GM19395 (cell line): ENCODE measurements at regions not wholly inside any gene's neighbourhood (a gene's known extent, or its start where the extent isn't known, plus 50 kb on each side); places are given as distances from the start of the nearest gene placed in this dataset.
"Not testable (repeated sequence)": the region's sequence is repeated elsewhere in the genome, so short reads cannot be mapped to it uniquely, and the experiment has no call there.

Source experiments
- ATAC-seq: cut with Tn5 transposase; IDR thresholded peaks from one replicate; pipeline ENCODE4 v1.9.1; 2021; ENCODE audit warnings: mild to moderate bottlenecking, moderate library complexity; ENCODE audit not compliant: unreplicated experiment

DNA sequence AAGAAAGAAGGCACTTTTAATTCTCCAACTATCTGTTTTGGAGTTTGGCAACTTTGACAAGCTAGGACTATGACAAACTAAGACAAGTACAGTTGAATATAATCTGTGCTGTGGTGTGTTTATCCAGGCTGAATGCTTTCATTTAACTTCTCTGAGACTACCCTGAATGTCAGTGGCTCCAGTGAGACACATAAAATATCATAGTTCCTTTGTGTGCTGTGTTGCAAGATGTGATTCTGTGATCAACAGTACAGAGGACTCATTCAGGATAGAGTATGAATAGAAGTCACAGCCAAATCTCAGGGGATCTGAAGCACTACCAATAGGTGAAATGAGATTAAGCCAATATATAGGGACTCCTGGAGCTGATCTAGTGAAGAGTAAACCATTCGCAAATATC lies 876.9 kb upstream of the FBXO33 start:
- ATAC-seq, result no peak

DNA sequence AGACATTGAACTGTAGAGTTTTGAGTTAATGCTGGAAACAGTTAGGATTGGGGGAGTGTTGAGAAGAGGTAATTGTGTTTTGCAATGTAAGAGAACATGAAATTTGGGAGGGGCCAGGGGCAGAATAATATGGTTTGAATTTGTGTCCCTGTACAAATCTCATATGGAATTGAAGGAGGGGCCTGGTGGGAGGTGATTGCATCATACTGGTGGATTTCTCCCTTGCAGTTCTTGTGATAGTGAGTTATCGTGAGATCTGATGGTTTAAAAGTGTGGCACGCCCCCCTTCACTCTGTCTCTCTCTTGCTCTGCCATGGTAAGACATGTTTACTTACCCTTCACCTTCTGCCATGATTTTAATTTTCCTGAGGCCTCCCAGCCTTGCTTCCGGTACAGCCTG lies 876.0 kb upstream of the FBXO33 start:
- ATAC-seq, result no peak

DNA sequence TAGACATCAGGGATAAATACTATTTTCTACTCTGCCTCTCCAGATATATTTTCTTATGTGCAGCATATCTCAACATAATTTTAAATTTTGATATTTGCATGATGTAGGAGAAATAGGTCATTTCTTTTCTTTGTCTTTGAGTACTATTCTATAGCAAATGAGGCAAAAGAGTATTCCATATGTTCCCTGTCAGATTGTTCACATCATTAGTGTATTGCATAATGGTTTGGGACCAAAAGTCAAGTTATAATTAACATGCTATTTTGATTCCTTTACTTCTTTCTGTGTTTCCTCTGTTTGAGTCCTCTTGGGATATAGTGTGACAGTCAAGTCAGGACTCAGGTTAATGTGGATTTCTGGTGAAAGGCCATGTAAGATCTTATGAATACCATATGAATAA lies 864.6 kb upstream of the FBXO33 start:
- no peak for ATAC-seq

DNA sequence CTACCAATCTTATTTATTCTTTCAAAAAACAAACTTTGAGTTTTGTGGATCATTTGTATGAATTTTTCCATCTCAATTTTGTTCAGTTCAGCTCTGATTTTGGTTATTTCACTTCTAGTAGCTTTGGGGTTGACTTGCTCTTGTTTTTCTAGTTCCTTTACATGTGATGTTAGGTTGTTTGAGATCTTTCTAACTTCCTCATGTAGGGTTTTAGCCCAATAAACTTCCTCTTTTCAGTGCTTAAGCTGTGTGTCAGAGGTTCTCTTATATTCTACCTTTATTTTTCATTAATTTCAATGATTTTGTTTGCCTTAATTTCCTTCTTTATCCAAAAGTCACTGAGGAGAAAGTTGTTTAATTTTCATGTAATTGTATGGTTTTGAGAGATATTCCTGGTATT lies 860.4 kb upstream of the FBXO33 start:
- no peak for ATAC-seq

DNA sequence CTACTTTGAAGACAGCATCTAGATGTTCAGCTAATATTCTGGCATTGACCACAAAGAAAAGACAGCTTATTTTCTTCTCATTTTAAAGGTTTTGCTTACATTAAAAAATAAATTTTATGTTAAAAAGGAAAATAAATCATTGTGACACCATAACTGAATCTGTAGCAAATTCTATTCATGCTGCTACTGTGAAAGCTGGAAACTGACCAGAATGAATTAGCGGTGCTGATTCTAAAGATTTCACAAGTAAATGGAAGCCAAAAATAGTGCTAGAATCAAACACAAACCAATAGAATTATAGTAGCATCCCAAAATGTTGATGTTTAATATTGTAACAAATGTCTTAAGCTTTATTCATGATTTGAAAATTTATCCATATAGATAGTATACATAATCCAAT lies 850.0 kb upstream of the FBXO33 start:
- ATAC-seq, result no peak

DNA sequence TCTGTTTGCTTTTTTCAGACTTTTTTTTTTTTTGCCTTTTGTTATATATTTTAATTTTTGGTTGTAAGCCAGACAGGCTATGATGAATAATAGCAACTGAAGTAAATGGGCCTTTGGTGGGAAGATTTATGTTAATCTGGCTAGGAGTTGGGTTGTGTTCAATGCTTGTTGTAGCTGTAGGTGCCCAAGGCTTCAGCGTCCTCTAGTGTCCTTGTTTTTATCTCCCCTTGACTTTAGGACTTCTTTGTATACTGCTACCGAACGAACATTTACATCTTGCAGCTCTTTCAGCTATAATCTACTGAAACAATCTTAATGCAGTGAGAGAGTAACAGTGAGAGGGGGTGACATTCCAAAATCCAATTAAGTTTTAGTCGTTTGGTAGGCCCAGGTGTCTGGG lies 848.4 kb upstream of the FBXO33 start:
- no peak for ATAC-seq

DNA sequence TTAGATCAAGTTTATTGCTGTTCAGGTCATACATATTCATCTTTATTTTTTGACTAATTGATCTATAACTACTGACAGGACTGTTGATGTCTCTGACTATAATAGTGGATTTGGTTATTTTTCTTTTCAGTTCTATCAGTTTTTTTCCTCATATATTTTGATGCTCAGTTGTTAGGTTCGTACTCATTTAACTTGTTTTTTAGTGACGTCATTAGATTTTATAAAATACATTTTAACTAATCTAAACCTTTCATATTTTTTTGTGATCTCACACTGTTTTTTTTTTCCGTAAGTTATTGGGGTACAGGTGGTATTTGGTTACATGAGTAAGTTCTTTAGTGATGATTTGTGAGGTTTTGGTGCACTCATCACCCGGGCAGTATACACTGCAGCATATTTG lies 841.2 kb upstream of the FBXO33 start:
- no peak for ATAC-seq

DNA sequence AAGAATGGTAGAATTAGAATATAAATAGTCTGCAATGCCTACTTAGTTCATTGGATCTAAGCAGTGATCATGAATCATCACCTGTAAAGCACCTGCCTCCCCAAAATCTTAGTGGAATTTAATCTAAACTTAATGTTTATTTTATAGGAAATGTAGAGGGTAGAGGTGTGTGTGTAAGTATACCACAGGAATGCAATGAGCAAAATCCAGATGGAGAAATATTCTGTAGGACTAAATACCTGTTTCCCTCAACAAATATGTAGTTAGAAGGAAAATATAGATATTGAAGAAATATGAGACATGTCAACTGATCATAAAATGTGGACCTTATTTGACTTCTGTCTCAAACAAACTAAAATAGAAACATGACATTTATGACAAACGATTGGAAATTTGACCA lies 839.2 kb upstream of the FBXO33 start:
- no peak for ATAC-seq

DNA sequence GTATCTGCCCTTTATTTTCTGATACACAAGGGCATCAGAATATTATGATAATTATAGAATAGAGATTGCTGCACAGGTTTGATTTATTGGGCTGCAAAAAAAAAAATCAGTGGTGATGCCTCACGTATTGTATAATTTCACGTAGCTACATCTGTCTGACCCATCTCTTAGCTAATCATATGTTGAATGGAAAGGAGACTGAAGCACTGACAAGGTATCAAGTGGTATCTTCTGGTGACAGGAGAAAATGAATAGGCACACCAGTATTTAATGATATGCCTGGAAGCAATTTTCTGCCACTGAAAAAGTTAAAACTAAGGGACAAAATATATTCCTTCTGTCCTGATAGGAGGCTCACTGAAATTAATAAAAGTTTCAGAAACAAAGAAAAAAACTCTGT lies 837.2 kb upstream of the FBXO33 start:
- ATAC-seq, result no peak

DNA sequence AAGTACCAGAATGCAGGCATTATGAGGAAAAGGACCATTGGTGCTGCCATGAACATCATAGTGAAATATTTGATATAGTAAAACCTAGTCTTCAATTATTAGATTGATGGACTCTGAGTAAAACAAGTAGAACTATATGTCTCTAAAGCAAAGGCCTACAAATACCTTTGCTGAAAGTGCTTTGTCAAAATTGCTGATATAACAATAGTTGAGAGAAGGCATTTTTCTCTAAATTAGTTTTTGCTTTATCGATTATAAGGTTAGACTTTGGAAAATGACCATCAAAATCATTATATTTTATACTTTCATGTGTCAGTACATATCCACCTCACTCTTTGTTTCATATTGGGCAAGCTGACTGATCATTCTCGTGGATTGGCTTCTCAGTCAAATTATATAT lies 836.0 kb upstream of the FBXO33 start:
- ATAC-seq, result no peak

DNA sequence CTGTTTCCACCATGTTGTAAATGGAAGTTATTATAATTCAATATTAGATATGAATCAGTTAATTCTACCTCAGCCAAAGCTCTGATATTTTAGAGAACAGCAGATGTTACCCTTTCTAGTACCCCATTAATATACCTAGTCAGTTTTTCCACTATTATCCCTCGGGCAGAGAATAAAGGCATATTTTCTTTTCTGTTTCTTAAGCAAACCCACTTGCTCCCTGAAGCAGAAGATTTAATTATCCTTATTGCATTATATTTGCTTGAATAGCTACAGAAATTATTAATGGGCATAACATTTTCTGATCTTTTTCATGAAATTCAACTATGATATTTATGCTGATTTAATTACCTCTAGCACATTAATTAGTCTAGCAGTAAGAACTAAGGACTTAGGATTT lies 832.9 kb upstream of the FBXO33 start:
- ATAC-seq, result no peak

DNA sequence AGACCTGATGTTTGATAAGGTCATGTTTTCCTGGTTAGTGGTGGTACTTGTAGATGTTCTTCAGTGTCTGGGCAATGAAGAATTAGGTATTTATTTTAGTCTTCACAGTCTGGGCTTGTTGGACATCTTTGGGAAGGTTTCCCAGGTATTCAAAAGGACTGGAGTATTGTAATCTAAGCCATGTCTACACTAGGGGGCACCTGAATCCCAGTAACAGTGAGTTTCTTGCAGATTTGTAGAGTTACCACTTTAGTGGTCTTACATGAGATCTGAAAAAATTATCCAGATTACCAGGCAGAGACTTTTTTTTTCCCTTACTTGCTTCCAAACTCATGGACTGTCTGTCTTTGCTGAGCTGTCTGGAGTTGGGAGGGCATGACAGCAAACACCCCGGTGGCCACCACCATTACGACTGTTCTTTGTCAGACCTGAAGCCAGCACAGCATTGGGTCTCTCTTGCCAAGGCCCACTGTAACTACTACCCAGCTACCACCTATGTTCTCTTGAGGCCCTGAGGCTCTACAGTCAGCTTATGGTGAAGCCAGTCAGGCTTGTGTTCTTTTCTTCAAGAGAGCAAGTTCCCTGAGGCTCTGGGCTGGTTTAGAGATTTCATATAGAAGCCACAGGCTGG lies 820.7 kb upstream of the FBXO33 start:
- no peak for ATAC-seq

DNA sequence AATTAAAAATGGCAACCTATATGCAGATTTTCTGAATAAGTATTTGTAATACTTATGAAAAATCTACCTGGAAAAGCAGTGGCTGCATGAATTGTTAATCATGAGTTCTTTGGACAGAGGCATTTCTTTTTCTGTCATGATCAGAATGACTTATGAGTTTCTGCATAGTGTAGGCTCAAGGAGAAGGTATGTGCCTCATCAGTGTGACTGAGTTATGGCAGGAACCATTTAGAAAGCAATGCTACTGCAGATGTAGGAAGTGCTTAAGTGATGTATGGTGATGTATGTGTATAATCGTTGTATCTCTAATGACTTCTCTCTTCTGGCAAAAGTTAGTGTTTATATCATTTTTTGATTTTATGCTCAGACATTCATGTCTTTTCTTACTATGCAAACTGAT lies 816.4 kb upstream of the FBXO33 start:
- ATAC-seq, result no peak

DNA sequence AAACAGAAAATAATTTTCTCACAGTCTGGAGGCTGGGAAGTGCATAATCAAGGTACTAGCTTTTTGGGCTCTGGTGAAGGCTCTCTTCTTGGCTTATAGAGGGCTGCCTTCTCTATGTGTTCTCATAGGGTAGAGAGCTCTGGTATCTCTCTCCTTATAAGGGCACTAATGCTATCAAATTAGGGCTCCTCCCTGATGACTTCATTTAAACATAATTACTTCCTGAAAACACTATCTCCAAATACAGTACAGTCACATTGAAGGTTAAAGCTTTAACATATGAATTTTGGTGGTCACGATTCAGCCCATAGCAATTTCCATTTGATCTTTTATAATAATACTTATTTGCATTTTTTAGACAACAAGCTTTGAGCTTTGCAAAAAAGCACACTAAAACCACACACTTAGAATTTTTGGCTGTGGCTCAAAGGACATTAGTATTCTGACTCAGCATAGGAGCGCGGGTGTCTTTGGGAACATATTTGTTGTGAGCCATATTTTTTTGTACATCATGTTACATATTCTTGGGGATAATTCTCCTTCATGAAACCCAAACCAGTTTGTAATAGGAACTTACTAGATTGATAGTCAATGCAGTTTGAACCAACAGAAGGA lies 808.1 kb upstream of the FBXO33 start:
- no peak for ATAC-seq

DNA sequence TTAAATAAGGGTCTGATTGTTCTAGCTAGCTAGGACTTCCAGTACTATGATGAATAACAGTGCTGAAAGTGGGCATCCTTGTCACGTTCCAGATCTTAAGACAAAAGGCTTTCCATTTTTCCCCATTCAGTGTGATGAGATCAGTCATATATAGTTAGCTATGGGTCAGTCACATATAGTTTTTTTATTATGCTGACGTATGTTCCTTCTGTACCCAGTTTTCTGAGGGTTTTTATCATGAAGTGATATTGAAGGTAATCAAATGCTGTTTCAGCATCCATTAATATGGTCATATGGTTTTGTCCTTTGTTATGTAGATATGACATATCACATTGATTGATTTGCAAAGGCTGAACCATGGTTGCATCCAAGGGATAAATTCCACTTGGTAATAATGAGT lies 800.1 kb upstream of the FBXO33 start:
- no peak for ATAC-seq

DNA sequence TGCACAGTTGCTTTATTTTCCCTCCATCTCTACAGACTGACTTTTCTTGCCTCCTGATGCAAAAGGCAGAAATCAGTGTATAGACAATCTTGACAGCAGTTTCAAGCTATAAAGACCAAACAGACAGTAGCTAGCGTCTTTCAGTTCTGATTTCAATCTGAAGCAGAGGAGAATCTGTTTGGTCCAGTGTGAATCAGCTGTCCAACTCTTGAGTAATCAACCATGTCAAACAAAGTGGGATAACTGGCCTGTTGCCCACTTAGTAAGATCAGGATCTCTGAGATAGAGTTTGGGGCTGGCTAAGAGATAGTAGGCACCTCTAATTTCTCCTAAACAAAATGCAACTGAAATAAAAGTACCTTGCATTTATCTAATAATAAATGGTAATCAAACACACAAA lies 797.4 kb upstream of the FBXO33 start:
- ATAC-seq, result no peak

DNA sequence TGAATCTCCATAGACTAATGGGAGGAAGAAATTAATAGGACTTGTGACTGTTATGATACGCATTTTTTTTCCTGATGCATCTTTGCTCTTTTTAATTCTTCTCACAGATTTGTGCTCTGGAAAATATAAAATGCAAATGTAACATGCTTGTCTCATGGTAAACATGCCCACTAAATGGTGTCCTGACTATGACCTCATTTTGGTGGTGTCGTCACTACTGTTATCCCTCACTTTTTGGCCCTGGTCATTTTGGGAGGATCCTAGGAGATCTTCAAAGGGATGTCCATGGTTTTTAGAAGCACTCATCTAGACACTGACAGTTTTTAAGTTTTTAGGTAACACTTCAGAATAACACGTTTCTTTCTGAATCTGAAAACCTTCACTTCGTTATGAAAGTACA lies 790.8 kb upstream of the FBXO33 start:
- ATAC-seq, result no peak

DNA sequence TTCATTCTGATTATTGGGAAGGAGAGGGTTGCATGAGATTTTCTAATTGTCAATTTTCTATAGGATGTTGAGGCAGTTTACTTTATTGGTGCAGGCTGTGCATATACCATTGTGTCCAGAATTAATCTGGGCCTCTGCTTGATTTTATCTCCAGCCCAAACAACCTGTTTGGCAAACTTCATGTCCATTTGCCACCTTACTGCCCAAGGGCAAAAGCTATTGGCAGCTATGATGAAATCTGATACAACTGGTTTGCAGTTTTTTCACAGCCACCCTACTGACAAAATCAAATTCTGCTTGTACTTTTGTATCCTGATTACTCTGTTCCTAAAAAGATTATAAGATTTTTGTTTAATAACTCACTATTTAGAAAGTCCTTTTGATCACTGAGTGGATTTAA lies 789.2 kb upstream of the FBXO33 start:
- ATAC-seq, result no peak

DNA sequence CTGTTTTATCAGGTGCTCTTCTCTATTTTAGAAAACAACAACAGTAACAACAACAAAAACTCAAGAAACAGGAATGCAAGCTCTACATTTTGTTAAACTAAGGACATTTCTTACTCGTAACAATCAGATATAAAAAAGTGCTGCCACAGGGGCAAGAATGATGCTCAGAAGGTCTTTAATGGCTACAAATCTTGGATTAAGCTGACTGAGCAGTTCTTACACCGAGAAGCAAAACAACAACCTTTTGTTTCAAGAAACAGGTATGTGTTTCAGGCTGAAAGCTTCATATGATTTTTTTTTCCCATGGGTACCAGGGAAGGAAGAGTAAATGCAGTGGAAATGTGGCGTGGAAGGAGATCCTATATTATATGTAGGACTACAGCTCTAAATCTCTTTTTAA lies 786.8 kb upstream of the FBXO33 start:
- no peak for ATAC-seq

DNA sequence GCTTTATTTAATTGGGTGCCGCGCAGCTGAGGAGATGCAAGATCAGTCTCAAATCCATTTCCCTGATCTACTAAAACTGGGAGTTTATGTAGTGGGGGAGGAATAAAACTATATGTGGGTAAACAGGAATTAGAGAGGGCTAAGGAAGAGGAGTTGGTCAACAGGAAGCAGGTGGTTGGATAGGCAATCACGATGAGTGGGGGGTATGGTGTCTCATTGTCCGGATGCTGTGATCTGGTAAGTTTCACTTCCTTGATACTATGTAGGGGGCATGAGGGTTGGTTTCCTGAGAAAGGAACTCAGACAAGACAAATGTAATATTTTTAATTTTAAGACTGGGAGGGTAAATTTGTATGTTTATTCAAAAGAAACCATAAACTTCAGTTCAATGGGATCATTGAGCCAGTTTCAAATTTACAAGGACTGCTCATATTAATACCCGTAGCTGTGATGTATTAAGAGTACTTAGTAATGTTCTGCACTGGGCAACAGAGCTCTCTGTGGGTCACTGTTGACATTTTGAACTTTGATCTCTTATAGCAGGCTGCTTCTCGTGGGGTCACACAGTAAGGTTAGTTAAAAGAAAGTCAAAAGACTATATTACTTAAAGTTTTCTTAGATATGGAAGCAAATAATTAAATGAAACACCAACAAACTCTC lies 786.2 kb upstream of the FBXO33 start:
- ATAC-seq, result no peak

DNA sequence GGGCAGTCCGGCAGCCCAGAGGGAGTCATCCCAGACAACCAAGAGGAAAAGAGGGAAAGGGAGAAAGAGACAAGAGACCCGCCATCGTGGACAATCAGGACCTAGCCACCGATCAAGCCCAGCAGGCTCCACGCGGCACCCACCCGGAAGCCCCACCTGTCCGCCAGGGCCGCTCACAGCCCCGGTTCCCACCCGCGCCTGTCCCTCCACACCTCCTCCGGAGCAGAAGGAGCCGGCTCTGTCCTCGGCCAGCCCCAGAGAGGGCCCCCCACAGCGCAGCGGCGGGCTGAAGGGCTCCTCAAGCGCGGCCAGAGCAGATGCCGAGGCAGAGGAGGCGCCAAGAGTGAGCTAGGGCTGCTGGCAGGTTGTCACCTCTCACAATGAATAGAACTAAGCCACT lies 784.7 kb upstream of the FBXO33 start:
- no peak for ATAC-seq

DNA sequence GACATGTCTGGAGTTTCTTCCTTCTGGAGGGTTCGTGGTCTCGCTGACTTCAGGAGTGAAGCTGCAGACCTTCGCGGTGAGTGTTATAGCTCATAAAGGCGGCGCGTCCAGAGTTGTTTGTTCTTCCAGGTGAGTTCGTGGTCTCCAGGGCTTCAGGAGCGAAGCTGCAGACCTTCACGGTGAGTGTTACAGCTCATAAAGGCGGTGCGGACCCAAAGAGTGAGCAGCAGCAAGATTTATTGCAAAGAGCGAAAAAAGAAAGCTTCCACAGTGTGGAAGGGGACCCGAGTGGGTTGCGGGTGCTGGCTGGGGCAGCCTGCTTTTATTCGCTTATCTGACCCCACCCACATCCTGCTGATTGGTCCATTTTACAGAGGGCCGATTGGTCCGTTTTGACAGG lies 784.2 kb upstream of the FBXO33 start:
- ATAC-seq, result not testable (repeated sequence)

DNA sequence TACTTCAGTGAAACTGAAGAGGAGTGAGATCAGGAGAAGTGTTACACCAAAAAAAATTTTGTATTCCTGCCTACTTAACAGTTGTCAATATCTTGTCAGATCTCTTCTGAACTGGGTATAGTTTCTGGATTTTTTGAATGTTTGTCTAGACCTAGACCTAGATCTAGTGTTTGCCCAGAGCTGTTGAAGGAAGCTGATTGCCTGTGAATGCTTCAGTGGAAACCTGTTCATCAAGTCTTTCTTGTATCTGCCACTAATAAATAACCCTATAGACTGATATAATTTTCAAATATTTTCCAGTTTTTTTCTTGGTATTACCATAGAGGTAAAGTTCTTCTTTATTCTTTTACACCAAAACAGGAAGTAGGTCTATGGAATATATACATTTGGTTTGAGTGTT lies 781.5 kb upstream of the FBXO33 start:
- no peak for ATAC-seq
